ENCODE measurements at regions not wholly inside any gene's neighbourhood (a gene's known extent, or its start where the extent isn't known, plus 50 kb on each side); places are given as distances from the start of the nearest gene placed in this dataset.

GRCh38 chr7:119348491-119348890 is 924.5 kb upstream of the KCND2 start:
- no peak for TF ChIP-seq CTCF (IDR thresholded peaks at IDR 0.05)
- TF ChIP-seq POLR2A (IDR thresholded peaks at IDR 0.05) = no peak

Data from heart left ventricle (tissue), 13 donors.